SU-DHL-6 (cell line): ENCODE measurements at regions not wholly inside any gene's neighbourhood (a gene's known extent, or its start where the extent isn't known, plus 50 kb on each side); places are given as distances from the start of the nearest gene placed in this dataset.

Experiments used
- H2AFZ ChIP-seq: fragments of 200-600 bp; sonication (generic); 2 replicates; pipeline ENCODE4 v1.6.1; 2014; ENCODE audit warnings: low read depth, mild to moderate bottlenecking, moderate library complexity, mixed read lengths, antibody characterized with exemption, low read length; ENCODE audit not compliant: severe bottlenecking
- H3F3A ChIP-seq: fragments of 200-600 bp; shearing (Covaris generic); 2 replicates; pipeline ENCODE4 v1.6.0; 2016; ENCODE audit warnings: antibody characterized with exemption, mild to moderate bottlenecking; ENCODE audit not compliant: insufficient read depth
- H3K27ac ChIP-seq: fragments of 200-600 bp; sonication (generic); 2 replicates; pipeline ENCODE4 v1.5.1; 2016; ENCODE audit warnings: low read depth, mild to moderate bottlenecking, low read length, moderate library complexity, mixed read lengths
- H3K27me3 ChIP-seq: fragments of 200-600 bp; sonication (generic), shearing (Covaris generic); 2 replicates; pipeline ENCODE4 v1.6.0; 2014; ENCODE audit warnings: mild to moderate bottlenecking, low read length
- H3K36me3 ChIP-seq: fragments of 200-600 bp; sonication (generic); 2 replicates; pipeline ENCODE4 v1.6.1; 2014; ENCODE audit warnings: mild to moderate bottlenecking, low read length, mixed read lengths
- H3K4me2 ChIP-seq: fragments of 300-600, 200-600 bp; shearing (Covaris generic), sonication (generic); 2 replicates; pipeline ENCODE4 v1.6.0; 2014; ENCODE audit warnings: low read length, low read depth, mild to moderate bottlenecking; ENCODE audit not compliant: poor library complexity, severe bottlenecking
- H3K4me3 ChIP-seq: fragments of 200-600 bp; sonication (generic); 2 replicates; pipeline ENCODE4 v1.5.1; 2014; ENCODE audit warnings: antibody characterized with exemption, low read length, mild to moderate bottlenecking, mixed read lengths; ENCODE audit not compliant: insufficient read depth, poor library complexity, severe bottlenecking
- H3K79me2 ChIP-seq: fragments of 200-600 bp; sonication (generic); 2 replicates; pipeline ENCODE4 v1.6.1; 2014; ENCODE audit warnings: mild to moderate bottlenecking, low read length, moderate library complexity; ENCODE audit not compliant: insufficient read depth
- H3K9ac ChIP-seq: fragments of 200-600 bp; sonication (generic); 2 replicates; pipeline ENCODE4 v1.7.0; 2014; ENCODE audit warnings: mild to moderate bottlenecking, low read length
- H3K9me2 ChIP-seq: fragments of 200-600 bp; sonication (generic); replicated peaks from 2 replicates; pipeline ENCODE4 v1.6.1; 2014; ENCODE audit warnings: low read length; ENCODE audit not compliant: insufficient read depth
- H3K9me3 ChIP-seq: fragments of 200-600 bp; sonication (generic); 2 replicates; pipeline ENCODE4 v1.6.1; 2014; ENCODE audit warnings: low read length, mixed read lengths; ENCODE audit not compliant: insufficient read depth
- H4K20me1 ChIP-seq: fragments of 200-600 bp; sonication (generic); 2 replicates; pipeline ENCODE4 v1.6.1; 2014; ENCODE audit warnings: low read depth, mild to moderate bottlenecking, antibody characterized with exemption, low read length, moderate library complexity, mixed read lengths
- CTCF ChIP-seq: fragments of 200-600 bp; sonication (generic); IDR thresholded peaks from one replicate; pipeline ENCODE4 v1.5.1; 2017; ENCODE audit warnings: antibody characterized with exemption, mild to moderate bottlenecking, low read length, moderate library complexity; ENCODE audit not compliant: insufficient read depth, poor library complexity, severe bottlenecking
- EZH2phosphoT487 ChIP-seq: fragments of 200-600 bp; sonication (generic), shearing (Covaris generic); conservative IDR thresholded peaks from 2 replicates; pipeline ENCODE4 v1.6.1; 2018; ENCODE audit warnings: mild to moderate bottlenecking, antibody characterized with exemption, low read length, moderate library complexity, mixed read lengths

DNA sequence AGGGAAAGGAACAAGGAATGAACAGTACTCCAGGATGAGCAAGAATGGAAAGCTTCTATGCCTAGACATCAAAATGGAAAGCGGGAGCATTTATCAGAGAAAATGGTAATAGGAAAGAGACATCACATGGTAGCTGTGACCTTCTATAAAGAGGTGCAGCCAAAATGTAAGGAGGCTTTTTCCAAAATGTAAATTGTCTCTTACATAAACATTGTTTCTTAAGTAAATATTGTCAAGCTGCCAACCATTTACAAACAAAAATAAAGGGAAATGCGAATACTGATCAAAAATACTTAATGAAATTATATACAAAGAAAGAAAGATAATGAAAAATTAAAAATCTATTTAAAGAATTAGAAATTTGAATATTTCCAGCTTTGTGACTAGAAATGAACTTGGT lies 55.0 kb upstream of the RASGEF1B start:
- Histone ChIP-seq H3K9ac (no peak overlapping the region), H3K27me3 (no peaks in the 10 kb centered on the region), H4K20me1 (no peaks in the 10 kb centered on the region), H3K36me3 (no peaks in the 10 kb centered on the region), H3F3A (no peaks in the 10 kb centered on the region), H3K9me2 (no peaks in the 10 kb centered on the region), H2AFZ (no peak overlapping the region), H3K79me2 (no peaks in the 10 kb centered on the region), H3K4me2 (no peak overlapping the region), H3K4me3 (no peak overlapping the region), H3K27ac (no peak overlapping the region), H3K9me3 (peaks cover 13% of the 10 kb centered on the region; the same call in 1 of the 2 replicates)
- no peak for TF ChIP-seq EZH2phosphoT487
- TF ChIP-seq CTCF, result no peak

DNA sequence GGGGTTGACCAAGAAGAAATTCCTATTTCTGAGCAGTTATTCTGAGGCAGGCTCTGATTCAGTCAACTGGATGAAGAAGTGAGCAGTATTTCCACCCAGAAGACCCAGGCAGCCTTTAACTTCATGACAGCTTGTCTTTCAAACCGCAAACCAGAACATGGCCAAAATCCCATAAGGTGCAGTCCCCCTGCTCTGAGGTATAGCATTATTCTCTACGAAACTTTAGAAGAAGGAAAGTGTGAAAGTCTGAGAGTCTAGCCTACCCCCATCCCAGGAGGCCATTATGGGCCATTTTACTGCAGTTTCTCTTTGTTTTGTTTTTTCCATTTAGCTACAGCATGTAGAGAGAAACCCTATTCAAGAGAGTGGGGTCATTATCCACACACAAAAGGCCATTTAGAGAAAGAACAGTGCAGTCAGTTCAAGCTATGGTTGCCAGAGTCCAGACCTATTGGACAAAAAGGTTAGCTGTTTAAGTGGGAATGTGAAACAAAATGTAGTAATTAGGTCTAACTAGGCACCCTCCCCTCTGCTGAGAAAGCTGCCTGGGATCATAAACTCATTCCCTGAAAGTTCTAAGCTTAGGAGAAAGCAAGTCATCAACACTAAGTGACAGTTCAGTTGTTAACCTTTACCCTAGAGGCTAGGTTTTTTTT lies 52.1 kb upstream of the RASGEF1B start:
- Histone ChIP-seq H4K20me1 (no peaks in the 10 kb centered on the region), H3K79me2 (no peaks in the 10 kb centered on the region), H3K9me2 (no peaks in the 10 kb centered on the region), H3K27ac (no peak overlapping the region), H3K4me3 (no peak overlapping the region), H2AFZ (no peak overlapping the region), H3K36me3 (no peaks in the 10 kb centered on the region), H3K9ac (no peak overlapping the region), H3K4me2 (no peak overlapping the region), H3K9me3 (peaks cover 13% of the 10 kb centered on the region; the same call in 1 of the 2 replicates), H3F3A (no peaks in the 10 kb centered on the region), H3K27me3 (no peaks in the 10 kb centered on the region)
- TF ChIP-seq CTCF, result no peak
- no peak for TF ChIP-seq EZH2phosphoT487

GRCh38 chr4:81522711-81523110 lies 51.0 kb upstream of the RASGEF1B start:
- no peak overlapping the region for H3K9ac ChIP-seq
- H3K9me2 ChIP-seq, result no peaks in the 10 kb centered on the region
- H2AFZ ChIP-seq, result no peak overlapping the region
- H4K20me1 ChIP-seq, result no peaks in the 10 kb centered on the region
- TF ChIP-seq EZH2phosphoT487 (no peak), CTCF (no peak)
- no peak overlapping the region for H3K4me3 ChIP-seq
- H3K27me3 ChIP-seq, result no peaks in the 10 kb centered on the region
- H3K36me3 ChIP-seq, result no peaks in the 10 kb centered on the region
- H3F3A ChIP-seq, result no peaks in the 10 kb centered on the region
- H3K27ac ChIP-seq, result no peak overlapping the region
- H3K9me3 ChIP-seq, result peaks cover 13% of the 10 kb centered on the region; the same call in 1 of the 2 replicates
- no peaks in the 10 kb centered on the region for H3K79me2 ChIP-seq
- no peak overlapping the region for H3K4me2 ChIP-seq
